OCI-LY1 (cell line): ENCODE measurements at regions not wholly inside any gene's neighbourhood (a gene's known extent, or its start where the extent isn't known, plus 50 kb on each side); places are given as distances from the start of the nearest gene placed in this dataset.

Source experiments
- H2AFZ ChIP-seq: fragments of 200-600 bp; sonication (generic), shearing (Covaris generic); 2 replicates; pipeline ENCODE4 v1.6.0; 2014; ENCODE audit warnings: antibody characterized with exemption, mild to moderate bottlenecking, low read length
- H3F3A ChIP-seq: fragments of 200-600 bp; sonication (generic), shearing (Covaris generic); 2 replicates; pipeline ENCODE4 v1.6.0; 2014; ENCODE audit warnings: mild to moderate bottlenecking, antibody characterized with exemption, low read length, moderate library complexity; ENCODE audit not compliant: insufficient read depth
- H3K27ac ChIP-seq: fragments of 200-600 bp; sonication (generic); 2 replicates; pipeline ENCODE4 v1.5.1; 2014; ENCODE audit warnings: low read length, mixed run types, mild to moderate bottlenecking, low read depth; ENCODE audit not compliant: poor library complexity, severe bottlenecking
- H3K27me3 ChIP-seq: fragments of 200-600 bp; sonication (generic); 2 replicates; pipeline ENCODE4 v1.6.0; 2014; ENCODE audit warnings: antibody characterized with exemption, mild to moderate bottlenecking, low read length, moderate library complexity; ENCODE audit not compliant: insufficient read depth
- H3K36me3 ChIP-seq: fragments of 200-600 bp; sonication (generic); 2 replicates; pipeline ENCODE4 v1.6.1; 2014; ENCODE audit warnings: mild to moderate bottlenecking, antibody characterized with exemption, low read length, moderate library complexity, mixed read lengths; ENCODE audit not compliant: insufficient read depth
- H3K4me1 ChIP-seq: fragments of 200-600 bp; sonication (generic); 2 replicates; pipeline ENCODE4 v1.5.1; 2014; ENCODE audit warnings: mild to moderate bottlenecking, low read length, moderate library complexity; ENCODE audit not compliant: insufficient read depth, severe bottlenecking
- H3K4me2 ChIP-seq: fragments of 200-600 bp; sonication (generic), shearing (Covaris generic); 2 replicates; pipeline ENCODE4 v1.6.1; 2014; ENCODE audit warnings: low read length
- H3K4me3 ChIP-seq: fragments of 200-600 bp; sonication (generic); 2 replicates; pipeline ENCODE4 v1.5.1; 2014; ENCODE audit warnings: low read length, low read depth, mild to moderate bottlenecking, mixed read lengths; ENCODE audit not compliant: poor library complexity, severe bottlenecking
- H3K79me2 ChIP-seq: fragments of 200-600 bp; shearing (Covaris generic); 2 replicates; pipeline ENCODE4 v1.6.1; 2016; ENCODE audit warnings: mixed run types, low read length, mixed read lengths; ENCODE audit not compliant: insufficient read depth
- H3K9ac ChIP-seq: fragments of 200-600 bp; sonication (generic), shearing (Covaris generic); 2 replicates; pipeline ENCODE4 v1.6.1; 2014; ENCODE audit warnings: mild to moderate bottlenecking, low read length, mixed read lengths
- H3K9me2 ChIP-seq: fragments of 200-600 bp; sonication (generic), shearing (Covaris generic); 2 replicates; pipeline ENCODE4 v1.6.1; 2014; ENCODE audit warnings: low read depth, mild to moderate bottlenecking, low read length, mixed read lengths
- H3K9me3 ChIP-seq: fragments of 200-600 bp; shearing (Covaris generic); 2 replicates; pipeline ENCODE4 v1.6.1; 2014; ENCODE audit warnings: low read length, mixed read lengths
- H4K20me1 ChIP-seq: fragments of 200-600 bp; sonication (generic), shearing (Covaris generic); 2 replicates; pipeline ENCODE4 v1.6.0; 2016; ENCODE audit warnings: mild to moderate bottlenecking, low read length; ENCODE audit not compliant: insufficient read depth
- EZH2 ChIP-seq: fragments of 200-600 bp; sonication (generic), shearing (Covaris generic); IDR thresholded peaks from 2 replicates; pipeline ENCODE4 v1.8.0; 2017; ENCODE audit warnings: borderline replicate concordance, mixed run types, mild to moderate bottlenecking, antibody characterized with exemption, low read length, moderate library complexity, mixed read lengths
- TF ChIP-seq, protein P1 (sequence below): fragments of 200-600 bp; sonication (generic), shearing (Covaris generic); IDR thresholded peaks from 2 replicates; pipeline ENCODE4 v1.5.1; 2017; ENCODE audit warnings: mild to moderate bottlenecking, antibody characterized with exemption, low read length, moderate library complexity, mixed read lengths

DNA sequence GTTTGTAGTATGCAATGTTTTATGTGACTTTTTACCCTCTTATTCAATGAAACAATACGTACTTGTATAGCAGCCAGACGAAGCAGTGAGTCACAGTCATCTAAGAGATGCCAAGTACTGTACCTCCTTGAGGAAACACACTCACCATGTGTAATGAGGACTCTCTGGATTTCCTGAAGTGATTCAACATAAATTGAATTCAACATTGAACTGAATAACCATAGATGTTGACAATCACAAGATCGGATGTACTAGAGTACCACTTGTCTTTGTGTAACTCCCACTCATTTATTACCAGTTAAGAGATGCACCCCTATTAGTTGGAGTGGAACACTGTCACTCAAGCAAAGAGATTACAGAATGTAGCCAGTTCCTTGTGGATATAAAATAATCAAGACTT, 175.2 kb upstream of the HMGA2 start:
- H3K4me3 ChIP-seq: no peak overlapping the region
- no peak overlapping the region for H3K27ac ChIP-seq
- H2AFZ ChIP-seq: no peak overlapping the region
- no peak overlapping the region for H3K9ac ChIP-seq
- H3K36me3 ChIP-seq: no peaks in the 10 kb centered on the region
- TF ChIP-seq EZH2: no peak
- TF ChIP-seq, protein P1, sequence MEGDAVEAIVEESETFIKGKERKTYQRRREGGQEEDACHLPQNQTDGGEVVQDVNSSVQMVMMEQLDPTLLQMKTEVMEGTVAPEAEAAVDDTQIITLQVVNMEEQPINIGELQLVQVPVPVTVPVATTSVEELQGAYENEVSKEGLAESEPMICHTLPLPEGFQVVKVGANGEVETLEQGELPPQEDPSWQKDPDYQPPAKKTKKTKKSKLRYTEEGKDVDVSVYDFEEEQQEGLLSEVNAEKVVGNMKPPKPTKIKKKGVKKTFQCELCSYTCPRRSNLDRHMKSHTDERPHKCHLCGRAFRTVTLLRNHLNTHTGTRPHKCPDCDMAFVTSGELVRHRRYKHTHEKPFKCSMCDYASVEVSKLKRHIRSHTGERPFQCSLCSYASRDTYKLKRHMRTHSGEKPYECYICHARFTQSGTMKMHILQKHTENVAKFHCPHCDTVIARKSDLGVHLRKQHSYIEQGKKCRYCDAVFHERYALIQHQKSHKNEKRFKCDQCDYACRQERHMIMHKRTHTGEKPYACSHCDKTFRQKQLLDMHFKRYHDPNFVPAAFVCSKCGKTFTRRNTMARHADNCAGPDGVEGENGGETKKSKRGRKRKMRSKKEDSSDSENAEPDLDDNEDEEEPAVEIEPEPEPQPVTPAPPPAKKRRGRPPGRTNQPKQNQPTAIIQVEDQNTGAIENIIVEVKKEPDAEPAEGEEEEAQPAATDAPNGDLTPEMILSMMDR: no peak
- H3K9me3 ChIP-seq: no peaks in the 10 kb centered on the region
- H3K9me2 ChIP-seq: no peaks in the 10 kb centered on the region
- H3K27me3 ChIP-seq: no peaks in the 10 kb centered on the region
- H3K4me2 ChIP-seq: no peak overlapping the region
- no peaks in the 10 kb centered on the region for H3K79me2 ChIP-seq
- H3F3A ChIP-seq: no peaks in the 10 kb centered on the region
- no peaks in the 10 kb centered on the region for H3K4me1 ChIP-seq
- H4K20me1 ChIP-seq: no peaks in the 10 kb centered on the region

GRCh38 chr12:65651060-65651459, 173.2 kb upstream of the HMGA2 start:
- Histone ChIP-seq H3K4me2 (no peak overlapping the region), H3F3A (no peaks in the 10 kb centered on the region), H3K9me2 (no peaks in the 10 kb centered on the region), H3K4me1 (no peaks in the 10 kb centered on the region), H3K27me3 (no peaks in the 10 kb centered on the region), H2AFZ (no peak overlapping the region), H3K27ac (no peak overlapping the region), H3K79me2 (no peaks in the 10 kb centered on the region), H3K36me3 (no peaks in the 10 kb centered on the region), H4K20me1 (no peaks in the 10 kb centered on the region), H3K9ac (no peak overlapping the region), H3K9me3 (no peaks in the 10 kb centered on the region), H3K4me3 (no peak overlapping the region)
- TF ChIP-seq, protein P1: no peak
- TF ChIP-seq EZH2: no peak

DNA sequence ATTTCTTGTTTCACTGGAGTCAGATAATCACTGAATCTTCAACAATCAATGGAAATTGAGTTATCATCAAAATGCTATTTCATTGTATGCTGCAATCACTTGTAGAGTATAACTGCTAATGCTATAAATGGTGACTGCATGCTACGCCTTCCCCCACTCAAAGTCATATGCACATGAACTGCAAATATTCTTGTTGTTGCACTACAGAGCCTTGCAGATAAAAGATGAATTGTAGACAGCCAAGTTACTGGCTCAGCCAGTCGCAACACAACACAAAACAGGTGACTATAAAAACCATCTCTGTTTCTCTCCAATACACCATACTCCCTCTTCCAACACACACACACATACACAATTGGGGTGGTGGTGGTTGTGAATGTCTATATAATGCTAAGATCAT, 171.0 kb upstream of the HMGA2 start:
- no peak overlapping the region for H2AFZ ChIP-seq
- no peaks in the 10 kb centered on the region for H3K79me2 ChIP-seq
- H3K9me2 ChIP-seq: no peaks in the 10 kb centered on the region
- H3K36me3 ChIP-seq: no peaks in the 10 kb centered on the region
- H3K27me3 ChIP-seq: no peaks in the 10 kb centered on the region
- H3K4me2 ChIP-seq: no peak overlapping the region
- H3K9ac ChIP-seq: no peak overlapping the region
- H3K4me3 ChIP-seq: no peak overlapping the region
- H3K4me1 ChIP-seq: no peaks in the 10 kb centered on the region
- H3F3A ChIP-seq: no peaks in the 10 kb centered on the region
- TF ChIP-seq, protein P1: no peak
- TF ChIP-seq EZH2: no peak
- no peaks in the 10 kb centered on the region for H4K20me1 ChIP-seq
- no peaks in the 10 kb centered on the region for H3K9me3 ChIP-seq
- no peak overlapping the region for H3K27ac ChIP-seq
